GM12878 (cell line): ENCODE measurements at regions not wholly inside any gene's neighbourhood (a gene's known extent, or its start where the extent isn't known, plus 50 kb on each side); places are given as distances from the start of the nearest gene placed in this dataset.

ENCODE experiments used
- ATAC-seq: fragments of 200-7000 bp; cut with Tn5 transposase; 3 replicates; pipeline ENCODE4 v1.9.1; 2020; ENCODE audit warnings: mild to moderate bottlenecking, moderate library complexity
- BruUV-seq: library from RNA; stranded (reverse); fragments of 400-500 nt; replicated peaks from 2 replicates; lab custom pipeline; 2021; lab: Mats Ljungman, UMichigan
- CTCF ChIA-PET: fragments of 300-600 bp; sonication (Branson Sonifier 250); formaldehyde crosslinking; extraction: SDS; loops from one replicate; lab custom pipeline; 2021; ENCODE audit warnings: inconsistent platforms; lab: Yijun Ruan, JAX
- POLR2A ChIA-PET: fragments of 350-600 bp; formaldehyde crosslinking; extraction: SDS; loops from one replicate; lab custom pipeline; 2021; ENCODE audit warnings: inconsistent platforms; lab: Charles Lee
- RAD21 ChIA-PET: fragments of 300-600 bp; sonication (Branson Sonifier 250); formaldehyde crosslinking; loops from one replicate; lab custom pipeline; 2023; ENCODE audit warnings: antibody characterized with exemption; ENCODE audit not compliant: unreplicated experiment; lab: Charles Lee
- SMC1A ChIA-PET: fragments of 300-600 bp; sonication (Branson Sonifier 250); formaldehyde crosslinking; loops from one replicate; lab custom pipeline; 2023; ENCODE audit not compliant: unreplicated experiment, uncharacterized antibody; lab: Charles Lee
- DNase-seq: peaks from one replicate; pipeline ENCODE4 v3.0.0-alpha.2; 2011; ENCODE audit warnings: low read depth, low spot score
- FAIRE-seq: peaks from 3 replicates; lab custom pipeline; 2011; peaks lifted over from hg19 to GRCh38; lab: Jason Lieb, UNC
- H2AFZ ChIP-seq: 2 replicates; pipeline ENCODE4 v1.6.0; 2011; ENCODE audit warnings: low read depth, low read length, control low read depth; ENCODE audit not compliant: control insufficient read depth
- H3K27ac ChIP-seq: 2 replicates; pipeline ENCODE4 v1.5.1; 2011; ENCODE audit warnings: control low read depth; ENCODE audit not compliant: control insufficient read depth, insufficient read depth
- H3K27me3 ChIP-seq, 2 experiments: replicated peaks in 1 of 2; 2 replicates each; pipeline versions ENCODE4 v1.6.0 to v1.6.1; 2011; ENCODE audit warnings: low read length in 1 of 2; ENCODE audit not compliant: control insufficient read depth in 2 of 2, insufficient read depth in 2 of 2
- H3K36me3 ChIP-seq, 2 experiments: 2 replicates each; pipeline ENCODE4 v1.5.1; 2011; ENCODE audit warnings: low read length in 1 of 2; ENCODE audit not compliant: control insufficient read depth in 2 of 2, insufficient read depth in 2 of 2
- H3K4me1 ChIP-seq: 2 replicates; pipeline ENCODE4 v1.6.1; 2011; ENCODE audit warnings: mild to moderate bottlenecking, low read length, moderate library complexity, mixed read lengths; ENCODE audit not compliant: control insufficient read depth, insufficient read depth
- H3K4me2 ChIP-seq: 2 replicates; pipeline ENCODE4 v1.6.0; 2011; ENCODE audit warnings: control low read depth; ENCODE audit not compliant: control insufficient read depth, insufficient read depth
- H3K4me3 ChIP-seq: fragments of 200-600 bp; sonication (generic); 2 replicates; pipeline ENCODE4 v1.5.1; 2016
- H3K79me2 ChIP-seq: 2 replicates; pipeline ENCODE4 v1.6.0; 2011; ENCODE audit warnings: low read length; ENCODE audit not compliant: control insufficient read depth, insufficient read depth
- H3K9ac ChIP-seq: 2 replicates; pipeline ENCODE4 v1.8.0; 2011; ENCODE audit warnings: low read length, control low read depth, mixed read lengths; ENCODE audit not compliant: control insufficient read depth, insufficient read depth
- H3K9me3 ChIP-seq: replicated peaks from 3 replicates; pipeline ENCODE4 v1.5.1; 2011; ENCODE audit warnings: mild to moderate bottlenecking, low read length; ENCODE audit not compliant: control insufficient read depth, insufficient read depth
- H4K20me1 ChIP-seq: 2 replicates; pipeline ENCODE4 v1.6.0; 2011; ENCODE audit not compliant: control insufficient read depth, insufficient read depth
- CEBPZ ChIP-seq: fragments of 150-350 bp; IDR thresholded peaks from 2 replicates; pipeline ENCODE4 v1.6.1; 2016; ENCODE audit warnings: low read depth, low read length
- CTCF ChIP-seq, 3 experiments: IDR thresholded peaks in 2 of 3; conservative IDR thresholded peaks in 1 of 3; 2 replicates each; pipeline ENCODE4 v1.5.1; 2011; ENCODE audit warnings: low read depth in 3 of 3, low read length in 3 of 3, mild to moderate bottlenecking in 3 of 3, control low read depth in 2 of 3, moderate library complexity in 2 of 3, inconsistent platforms in 1 of 3, mixed read lengths in 1 of 3; ENCODE audit not compliant: control insufficient read depth in 2 of 3, insufficient read depth in 1 of 3; ENCODE audit errors: extremely low read depth in 1 of 3
- GABPA ChIP-seq: IDR thresholded peaks from 2 replicates; pipeline ENCODE4 v1.6.1; 2014; ENCODE audit warnings: antibody characterized with exemption, low read depth, mild to moderate bottlenecking, inconsistent platforms
- LARP7 ChIP-seq: fragments of 450-650 bp; IDR thresholded peaks from 2 replicates; pipeline ENCODE4 v1.6.1; 2017; ENCODE audit warnings: mild to moderate bottlenecking
- USF2 ChIP-seq: IDR thresholded peaks from 2 replicates; pipeline ENCODE4 v1.6.1; 2011; ENCODE audit warnings: low read depth, low read length, improper control_type of control experiment, borderline replicate concordance
- WGBS: methylation state at CpG from one replicate; pipeline ENCODE4 v1.1.6; 2016; ENCODE audit warnings: low lambda C conversion rate; ENCODE audit not compliant: insufficient replicate concordance, insufficient coverage; ENCODE audit errors: missing lambda C conversion rate; 5-methylcytosine and 5-hydroxymethylcytosine counted together
- in situ Hi-C: fragments of 300-500 bp; cut with MboI; formaldehyde crosslinking; loops from 9 replicates; pipeline ENCODE4 v1.14.3; 2018; ENCODE audit warnings: mixed read lengths
- intact Hi-C: fragments of 100-400 bp; cut with micrococcal nuclease; formaldehyde crosslinking; loops from one replicate; pipeline ENCODE4 v1.14.2; 2022; ENCODE audit not compliant: unreplicated experiment

GRCh38 chr1:113278777-113279176 lies 111.5 kb upstream of the MAGI3 start:
- Histone ChIP-seq H4K20me1 (no peaks in the 10 kb centered on the region), H3K4me3 (no peak overlapping the region), H3K27ac (no peak overlapping the region), H3K79me2 (no peaks in the 10 kb centered on the region), H3K4me2 (no peak overlapping the region), H3K36me3 (no peaks in the 10 kb centered on the region), H3K9me3 (no peaks in the 10 kb centered on the region), H3K9ac (no peak overlapping the region), H3K4me1 (no peaks in the 10 kb centered on the region), H2AFZ (no peak overlapping the region), H3K27me3 (peaks cover 0 to 4% of the 10 kb centered on the region in 2 experiments; a peak in 1 of 4 replicates)
- CTCF ChIA-PET = interaction anchor here (1.0 kb wide), 1 partner anchor 137 kb away, joined by 3 read pairs; no protein-coding TSS in a partner anchor
- 28% methylated on average over 5 of the region's 5 CpGs for WGBS
- POLR2A ChIA-PET = no interaction called here
- intact Hi-C loops (no loop called here), in situ Hi-C loops (no loop called here)
- RAD21 ChIA-PET = no interaction called here
- SMC1A ChIA-PET = interaction anchor here (1.2 kb wide), 1 partner anchor 8 kb away, joined by 4 read pairs; no protein-coding TSS in a partner anchor
- FAIRE-seq (no peak), DNase-seq (no peak), ATAC-seq (no peak)
- TF ChIP-seq CTCF (IDR thresholded peaks at IDR 0.05 in 2 of 3, conservative IDR thresholded peaks at IDR 0.05 in 1 of 3; ENCODE audit: control insufficient read depth in 2 of 3, extremely low read depth in 1 of 3, insufficient read depth in 1 of 3, low read depth in 3 of 3, low read length in 3 of 3) (no peak), GABPA (no peak), USF2 (no peak), LARP7 (no peak), CEBPZ (no peak)
- BruUV-seq = no TSS peak
